ENCODE measurements at regions not wholly inside any gene's neighbourhood (a gene's known extent, or its start where the extent isn't known, plus 50 kb on each side); places are given as distances from the start of the nearest gene placed in this dataset.
A peak's percentile ranks its signal among the peaks of the same experiment; 100 is the strongest.

- H4K20me1 ChIP-seq (ENCODE audit: insufficient read depth, low read length): no peaks in the 10 kb centered on the region
- POLR2A ChIA-PET: no interaction called here
- FAIRE-seq: no peak
- no peak overlapping the region for H3K27ac ChIP-seq (ENCODE audit: extremely low read length, insufficient read depth, low read length)
- in situ Hi-C loops (cut with HindIII; ENCODE audit: extremely low pct_ligation_motif_present, low pct_unique_long_range_greater_than_20kb): no loop called here
- CTCF ChIA-PET (ENCODE audit: low intra/inter-chr PET ratio, low total read pairs): no interaction called here
- no TSS peak for BruUV-seq (replicated peaks)
- no peaks in the 10 kb centered on the region for H3K36me3 ChIP-seq (replicated peaks in 1 of 2; ENCODE audit: control insufficient read depth in 1 of 2, insufficient read depth in 2 of 2, low read length in 2 of 2)
- intact Hi-C loops (cut with micrococcal nuclease; ENCODE audit: unreplicated experiment): no loop called here
- no peaks in the 10 kb centered on the region for H3K4me1 ChIP-seq (ENCODE audit: insufficient read depth, low read length)
- no peaks in the 10 kb centered on the region for H3K79me2 ChIP-seq (ENCODE audit: insufficient read depth, low read length)
- H3K4me3 ChIP-seq (replicated peaks in 1 of 3; ENCODE audit: insufficient read depth in 1 of 3, low read depth in 2 of 3, low read length in 3 of 3): no peak overlapping the region
- no peak overlapping the region for H3K4me2 ChIP-seq (ENCODE audit: low read depth, low read length)
- peaks cover 96% of the 10 kb centered on the region for H3K9me3 ChIP-seq (ENCODE audit: low read length)
- no peak for TF ChIP-seq ZNF790 (CRISPR knock-in tag; IDR thresholded peaks at IDR 0.05; ENCODE audit: borderline replicate concordance)
- no peak for TF ChIP-seq THAP9 (CRISPR knock-in tag; IDR thresholded peaks at IDR 0.05; ENCODE audit: borderline replicate concordance)
- TF ChIP-seq ZFP36 (IDR thresholded peaks at IDR 0.05; ENCODE audit: borderline replicate concordance, low read depth, low read length, partially characterized antibody): peak; percentile 28
- no peak for TF ChIP-seq KDM2A (CRISPR knock-in tag; IDR thresholded peaks at IDR 0.05; ENCODE audit: borderline replicate concordance, low read depth)
- TF ChIP-seq HIVEP1 (CRISPR knock-in tag; IDR thresholded peaks at IDR 0.05): no peak
- TF ChIP-seq CAMTA2 (CRISPR knock-in tag; IDR thresholded peaks at IDR 0.05; ENCODE audit: borderline replicate concordance): no peak
- no peak for DNase-seq (ENCODE audit: low spot score)
- H3K27me3 ChIP-seq (ENCODE audit: control insufficient read depth in 1 of 2, insufficient read depth in 2 of 2, low read length in 2 of 2): no peaks in the 10 kb centered on the region
- no peak for ATAC-seq
- no peak overlapping the region for H2AFZ ChIP-seq (ENCODE audit: low read length)
- H3K9ac ChIP-seq (ENCODE audit: insufficient read depth, low read depth, low read length): no peak overlapping the region
These were observed 186.8 kb upstream of the LRATD1 start for GRCh38 chr2:14445670-14446069.

GRCh38 chr2:14448340-14448739 lies 184.2 kb upstream of the LRATD1 start:
- ATAC-seq (no peak), DNase-seq (ENCODE audit: low spot score) (no peak), FAIRE-seq (no peak)
- H3K9me3 ChIP-seq (ENCODE audit: low read length): peaks cover 93% of the 10 kb centered on the region
- intact Hi-C loops (cut with micrococcal nuclease; ENCODE audit: unreplicated experiment) (no loop called here), in situ Hi-C loops (cut with HindIII; ENCODE audit: extremely low pct_ligation_motif_present, low pct_unique_long_range_greater_than_20kb) (no loop called here)
- H3K4me3 ChIP-seq (replicated peaks in 1 of 3; ENCODE audit: insufficient read depth in 1 of 3, low read depth in 2 of 3, low read length in 3 of 3): no peak overlapping the region
- H3K79me2 ChIP-seq (ENCODE audit: insufficient read depth, low read length): no peaks in the 10 kb centered on the region
- H3K27ac ChIP-seq (ENCODE audit: extremely low read length, insufficient read depth, low read length): no peak overlapping the region
- H4K20me1 ChIP-seq (ENCODE audit: insufficient read depth, low read length): no peaks in the 10 kb centered on the region
- no peaks in the 10 kb centered on the region for H3K4me1 ChIP-seq (ENCODE audit: insufficient read depth, low read length)
- H3K27me3 ChIP-seq (ENCODE audit: control insufficient read depth in 1 of 2, insufficient read depth in 2 of 2, low read length in 2 of 2): no peaks in the 10 kb centered on the region
- no TSS peak for BruUV-seq (replicated peaks)
- no peak overlapping the region for H3K4me2 ChIP-seq (ENCODE audit: low read depth, low read length)
- CTCF ChIA-PET (ENCODE audit: low intra/inter-chr PET ratio, low total read pairs): no interaction called here
- POLR2A ChIA-PET: no interaction called here
- H2AFZ ChIP-seq (ENCODE audit: low read length): no peak overlapping the region
- no peak overlapping the region for H3K9ac ChIP-seq (ENCODE audit: insufficient read depth, low read depth, low read length)
- no peaks in the 10 kb centered on the region for H3K36me3 ChIP-seq (replicated peaks in 1 of 2; ENCODE audit: control insufficient read depth in 1 of 2, insufficient read depth in 2 of 2, low read length in 2 of 2)
- WGBS (ENCODE audit: low lambda C conversion rate): 0% methylated on average over 1 of the region's 1 CpG
- TF ChIP-seq ZNF142 (CRISPR knock-in tag; IDR thresholded peaks at IDR 0.05) (no peak), NR0B2 (CRISPR knock-in tag; IDR thresholded peaks at IDR 0.05) (no peak), ZNF564 (CRISPR knock-in tag; IDR thresholded peaks at IDR 0.05) (no peak), RFX5 (IDR thresholded peaks at IDR 0.05; ENCODE audit: low read depth, low read length) (no peak)

All from HepG2 (cell line).